ENCODE measurements at regions not wholly inside any gene's neighbourhood (a gene's known extent, or its start where the extent isn't known, plus 50 kb on each side); places are given as distances from the start of the nearest gene placed in this dataset.

- no peak for DNase-seq
These were observed 141.9 kb upstream of the SLC7A14 start for GRCh38 chr3:170727754-170728153.

DNA sequence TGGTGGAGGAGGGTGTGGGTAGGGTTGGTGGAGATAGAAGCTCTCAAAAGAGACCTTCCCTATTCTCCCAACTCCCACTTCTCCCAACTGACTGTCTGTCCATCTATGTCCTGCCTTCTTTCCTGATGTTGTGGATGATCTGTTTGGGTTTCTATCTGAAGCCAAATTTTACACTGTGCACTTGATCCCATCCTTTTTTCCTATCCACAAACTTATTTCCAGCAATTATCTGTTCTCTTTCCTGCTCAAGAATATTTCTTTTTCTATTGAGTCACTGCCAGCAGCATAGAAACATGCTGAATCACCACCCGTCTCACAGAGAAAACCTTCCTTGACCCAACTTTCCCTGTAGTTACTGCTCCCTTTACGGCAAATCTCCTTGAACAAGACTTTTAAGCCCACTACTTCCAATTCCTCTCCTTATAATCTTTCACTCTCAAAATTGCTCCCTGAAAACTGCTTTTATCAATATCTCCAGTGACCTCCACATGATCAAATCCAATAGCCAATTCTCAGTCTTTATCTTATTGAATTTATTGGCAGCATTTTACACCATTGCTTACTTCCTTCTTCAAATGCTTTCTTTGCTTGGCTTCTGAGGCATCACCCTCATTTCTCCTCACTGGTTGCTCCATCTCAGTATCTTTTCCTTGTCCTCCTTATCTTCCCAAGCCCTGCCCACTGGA is 141.2 kb upstream of the SLC7A14 start:
- DNase-seq, result no peak

DNA sequence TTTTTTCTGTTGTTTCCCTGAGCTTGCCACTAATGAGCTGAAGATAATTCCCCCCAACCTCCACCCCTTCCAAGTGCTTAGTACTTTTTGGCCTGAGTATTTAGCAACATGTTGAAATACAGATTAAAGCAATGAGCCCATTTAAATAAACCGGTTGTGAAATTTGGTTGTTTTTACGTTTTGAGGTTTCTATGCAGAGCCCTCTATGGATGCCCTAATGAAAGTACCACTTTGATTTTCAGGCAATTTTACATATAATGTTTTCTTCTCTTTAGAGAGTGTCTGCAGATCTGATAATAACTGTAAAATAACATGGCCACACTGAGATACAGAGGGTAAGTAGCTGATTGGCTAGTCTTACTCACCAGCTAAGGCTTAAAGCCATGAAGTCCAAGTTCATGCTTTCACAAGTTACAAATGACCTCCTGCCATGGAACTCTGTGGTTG is 139.4 kb upstream of the SLC7A14 start:
- DNase-seq, result no peak

GRCh38 chr3:170724599-170725280 is 138.9 kb upstream of the SLC7A14 start:
- no peak for DNase-seq

DNA sequence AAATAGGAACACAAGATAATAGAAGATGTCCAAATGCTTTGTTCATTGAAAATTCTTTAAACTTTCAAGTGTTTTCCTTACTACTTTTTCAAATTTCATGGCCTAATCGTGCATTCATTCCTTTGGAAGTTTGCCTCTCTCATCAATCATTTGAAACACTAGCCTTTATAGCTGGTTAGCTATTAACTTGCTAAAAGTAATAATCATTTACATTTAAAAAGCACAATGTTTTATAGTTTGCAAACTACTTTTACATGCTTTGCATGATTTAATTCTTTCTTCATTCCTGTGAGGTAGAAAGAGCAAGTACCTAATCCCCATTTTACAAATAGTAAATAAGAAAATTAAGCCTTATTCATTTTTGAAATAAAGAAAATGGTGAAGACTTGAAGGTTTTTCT is 137.4 kb upstream of the SLC7A14 start:
- no peak for DNase-seq

- DNase-seq, result no peak
These were observed 135.7 kb upstream of the SLC7A14 start for GRCh38 chr3:170721563-170721962.

- no peak for DNase-seq
These were observed 133.4 kb upstream of the SLC7A14 start for GRCh38 chr3:170719300-170719699.

DNA sequence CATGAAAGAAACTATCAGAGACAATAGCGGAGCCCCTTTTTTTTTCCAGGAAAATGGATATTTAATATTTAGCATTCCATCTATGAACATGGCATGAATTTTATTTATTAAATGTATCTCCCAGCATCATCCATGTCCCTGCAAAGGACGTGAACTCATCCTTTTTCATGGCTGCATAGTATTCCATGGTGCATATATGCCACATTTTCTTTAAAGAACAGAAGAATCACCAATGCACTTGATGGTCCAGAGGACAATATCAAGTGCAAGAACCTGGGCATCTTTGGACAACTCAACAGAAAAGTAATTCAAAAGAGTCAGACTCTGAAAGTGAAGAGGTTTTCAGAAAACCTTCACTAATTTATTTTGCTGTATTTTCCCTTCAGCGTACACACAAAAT is 133.0 kb upstream of the SLC7A14 start:
- no peak for DNase-seq

DNA sequence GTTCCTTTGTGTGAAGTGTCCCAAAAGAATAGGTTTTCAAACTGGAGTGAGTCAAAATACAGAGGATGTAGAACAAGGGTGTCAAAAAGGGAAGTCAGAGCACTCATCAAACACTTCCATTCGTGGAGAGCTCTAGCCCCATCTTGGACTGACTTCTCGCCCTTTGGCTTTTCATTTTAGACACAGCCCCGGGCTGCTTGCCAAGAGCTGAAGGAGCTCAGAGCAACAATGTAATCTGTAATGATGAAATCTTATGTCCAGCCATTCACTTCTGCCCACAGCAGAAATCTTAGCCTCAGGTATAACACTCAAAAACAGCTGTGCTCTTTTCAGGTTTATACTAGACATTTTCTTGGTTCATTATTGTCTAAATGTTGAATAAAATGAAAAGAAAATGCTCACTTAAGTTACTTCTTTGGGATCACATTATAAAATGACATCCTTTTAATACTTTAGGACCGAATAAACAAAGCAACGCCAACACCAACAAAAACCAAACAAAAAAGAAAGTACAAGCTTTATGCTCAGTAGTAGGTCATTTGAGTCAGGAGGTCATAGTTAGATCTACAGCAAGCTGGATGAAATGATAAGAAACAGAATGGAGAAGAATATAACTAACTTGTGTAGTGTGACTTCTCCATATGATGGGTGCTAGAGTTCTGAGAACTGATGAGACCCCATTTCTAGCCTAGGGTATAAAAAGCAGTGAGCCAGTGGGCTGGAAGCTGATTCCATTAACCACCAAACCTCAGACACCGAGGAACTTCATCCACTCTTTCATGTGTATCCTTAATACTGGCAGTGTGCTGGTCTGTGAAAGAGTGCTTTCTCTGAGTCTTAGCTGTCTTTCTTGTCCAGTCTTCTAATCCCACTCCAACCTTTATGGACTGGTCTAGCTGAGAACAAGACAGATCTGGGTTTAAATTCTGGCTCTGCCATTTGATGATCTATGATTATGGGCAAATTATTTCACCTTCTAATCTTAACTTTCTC is 131.8 kb upstream of the SLC7A14 start:
- DNase-seq, result no peak

DNA sequence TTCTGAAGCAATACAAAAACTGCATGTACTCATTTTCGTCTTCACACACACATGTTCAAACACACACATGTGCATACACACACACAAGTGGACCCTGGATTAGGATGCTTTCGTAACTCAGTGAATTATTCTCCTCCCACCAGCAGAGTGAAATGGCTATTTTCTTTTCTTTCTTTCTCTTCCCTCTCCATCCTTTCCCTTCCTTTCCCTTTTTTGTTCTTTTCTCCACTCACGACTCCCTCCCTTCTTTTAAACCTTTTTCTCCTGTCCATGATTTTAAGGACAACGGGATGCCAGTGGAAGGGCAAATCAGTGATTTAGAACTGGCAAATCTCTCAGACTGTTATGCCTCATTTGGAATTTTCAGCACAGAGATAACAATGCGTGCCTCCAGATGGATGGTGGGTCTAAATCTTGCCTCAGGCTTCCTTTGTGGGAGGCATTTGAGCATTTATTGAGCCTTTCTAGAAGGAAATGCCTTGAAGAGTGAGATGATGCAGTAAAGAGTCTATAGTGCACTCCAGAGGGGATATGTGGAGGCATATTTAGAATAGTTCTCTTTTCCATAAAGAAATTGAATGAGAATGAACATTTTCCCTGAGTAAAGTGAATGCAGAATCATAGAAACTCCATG is 130.4 kb upstream of the SLC7A14 start:
- DNase-seq, result no peak

GRCh38 chr3:170714562-170715535 is 129.0 kb upstream of the SLC7A14 start:
- DNase-seq, result no peak

GRCh38 chr3:170714122-170714521 is 128.2 kb upstream of the SLC7A14 start:
- no peak for DNase-seq

- no peak for DNase-seq
These were observed 127.8 kb upstream of the SLC7A14 start for GRCh38 chr3:170713653-170714052.

GRCh38 chr3:170712798-170713197 is 126.9 kb upstream of the SLC7A14 start:
- no peak for DNase-seq

DNA sequence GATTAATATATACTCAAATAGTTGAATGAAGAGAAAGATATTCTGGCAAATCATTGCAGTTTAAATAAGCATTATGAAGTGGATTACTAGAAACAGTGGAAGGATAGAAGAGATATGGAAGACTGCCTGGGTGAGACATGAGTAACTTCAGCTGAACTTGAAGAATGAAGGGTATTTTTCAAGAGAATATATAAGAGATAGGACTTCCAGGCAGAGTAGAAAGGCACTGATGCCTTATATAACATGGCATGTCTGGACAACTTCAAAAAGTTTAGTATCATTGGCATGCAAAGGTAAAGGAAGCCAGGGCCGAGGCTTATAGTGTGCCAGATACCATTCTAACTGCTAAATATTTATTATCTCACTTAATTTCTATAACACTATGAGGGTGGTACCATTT is 126.5 kb upstream of the SLC7A14 start:
- no peak for DNase-seq

GRCh38 chr3:170711786-170712185 is 125.9 kb upstream of the SLC7A14 start:
- no peak for DNase-seq

- no peak for DNase-seq
These were observed 123.2 kb upstream of the SLC7A14 start for GRCh38 chr3:170709046-170709445.

DNA sequence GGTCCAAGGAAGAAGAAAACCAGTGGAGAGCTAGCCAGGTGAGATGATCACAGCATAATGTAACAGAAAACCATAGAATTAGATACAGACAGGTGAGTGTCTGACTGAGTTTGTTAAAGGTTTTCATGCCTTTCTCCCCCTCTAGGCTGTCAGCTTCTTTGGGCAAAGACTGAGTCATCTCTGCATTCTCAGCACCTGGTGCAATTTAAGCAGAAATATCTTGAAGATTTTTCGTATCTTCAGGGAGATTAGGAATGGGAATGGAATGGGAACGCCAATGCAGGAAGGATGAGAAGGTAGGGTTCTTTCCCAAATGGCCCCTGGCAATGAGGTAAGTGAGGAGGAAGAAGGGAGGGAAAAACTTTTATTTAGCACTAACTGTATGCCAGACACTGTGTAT is 122.0 kb upstream of the SLC7A14 start:
- DNase-seq, result no peak

DNA sequence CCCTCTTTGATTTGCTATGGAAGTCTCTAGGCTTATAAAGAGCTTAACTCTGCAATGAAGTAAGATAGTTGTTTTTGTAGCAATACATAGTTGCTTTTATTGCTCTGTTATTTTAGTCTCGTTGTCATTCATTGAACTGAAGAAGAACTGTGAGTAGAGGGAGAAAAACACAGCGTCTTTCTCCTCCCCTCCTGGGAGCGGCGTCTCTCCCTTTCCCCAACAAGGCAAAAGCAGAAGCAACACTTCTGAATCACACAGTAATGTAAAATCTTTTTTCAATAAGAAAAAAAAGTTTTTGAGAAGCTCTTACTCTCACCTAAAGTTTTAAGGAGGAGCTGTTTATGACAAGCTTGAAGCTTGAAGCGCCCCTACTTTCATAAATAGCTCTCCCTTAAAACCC is 119.3 kb upstream of the SLC7A14 start:
- DNase-seq, result no peak

GRCh38 chr3:170703121-170703588 is 117.3 kb upstream of the SLC7A14 start:
- DNase-seq, result no peak
